Right forelimb (tissue), 1 donor: ENCODE measurements at regions not wholly inside any gene's neighbourhood (a gene's known extent, or its start where the extent isn't known, plus 50 kb on each side); places are given as distances from the start of the nearest gene placed in this dataset.
A peak's percentile ranks its signal among the peaks of the same experiment; 100 is the strongest.

ENCODE experiments used
- DNase-seq: peaks from one replicate; pipeline ENCODE4 v3.0.0-alpha.2; 2018

- no peak for DNase-seq
Observed at GRCh38 chr13:34772206-34772605, 169.9 kb upstream of the NBEA start.

DNA sequence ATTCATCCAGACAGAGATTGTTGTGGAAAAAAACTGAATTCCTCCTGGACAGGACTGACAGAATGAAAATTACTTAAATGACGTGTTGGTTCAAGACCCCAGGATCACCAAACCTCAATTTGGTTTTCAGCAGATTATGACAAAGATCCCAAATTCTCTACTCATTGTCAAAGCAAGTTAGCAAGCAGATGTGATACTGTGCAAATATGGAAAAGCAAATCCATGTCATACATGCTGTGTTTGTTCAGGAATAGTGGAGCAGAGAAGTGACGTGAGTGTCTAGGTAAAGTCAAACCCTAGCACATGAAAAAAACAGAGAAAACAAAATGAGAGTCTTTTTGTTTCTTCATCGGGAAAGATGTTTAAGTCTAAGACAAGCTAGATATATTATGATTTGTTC lies 169.2 kb upstream of the NBEA start:
- DNase-seq: no peak

- no peak for DNase-seq
Observed at GRCh38 chr13:34776390-34776981, 165.6 kb upstream of the NBEA start.

DNA sequence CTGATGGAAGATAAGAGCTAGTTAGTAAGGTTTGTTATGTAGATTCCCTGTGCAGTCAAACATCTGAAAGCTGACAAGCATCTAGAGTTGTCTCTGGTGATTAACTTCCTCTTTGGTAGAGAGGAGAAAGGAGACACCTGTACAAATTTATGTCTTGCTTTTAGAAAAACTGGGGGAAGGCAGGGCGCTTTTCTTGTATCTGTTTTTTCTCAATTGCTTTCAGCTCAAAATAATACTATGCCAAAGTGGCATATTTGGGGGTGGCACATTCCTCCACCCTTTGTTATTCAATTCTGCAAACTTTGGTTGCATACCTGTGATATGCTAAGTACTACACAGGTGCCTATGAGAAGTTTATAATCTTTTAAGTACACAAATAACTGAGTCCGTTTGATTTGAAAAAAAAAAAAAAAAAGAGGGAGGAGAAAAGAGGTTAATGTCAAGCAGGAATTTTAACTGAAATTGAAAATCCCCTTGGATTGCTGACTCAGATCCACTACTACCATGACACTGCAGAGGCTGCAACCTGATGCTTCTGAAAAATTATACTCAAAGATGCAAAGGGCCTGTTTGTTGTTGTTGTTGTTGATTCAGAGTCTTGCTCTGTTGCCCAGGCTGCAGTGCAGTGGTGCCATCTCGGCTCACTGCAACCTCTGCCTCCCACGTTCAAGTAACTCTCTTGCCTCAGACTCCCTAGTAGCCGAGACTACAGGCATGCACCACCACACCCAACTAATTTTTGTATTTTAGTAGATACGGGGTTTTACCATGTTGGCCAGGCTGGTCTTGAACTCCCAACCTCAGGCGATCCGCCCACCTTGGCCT lies 164.8 kb upstream of the NBEA start:
- no peak for DNase-seq

DNA sequence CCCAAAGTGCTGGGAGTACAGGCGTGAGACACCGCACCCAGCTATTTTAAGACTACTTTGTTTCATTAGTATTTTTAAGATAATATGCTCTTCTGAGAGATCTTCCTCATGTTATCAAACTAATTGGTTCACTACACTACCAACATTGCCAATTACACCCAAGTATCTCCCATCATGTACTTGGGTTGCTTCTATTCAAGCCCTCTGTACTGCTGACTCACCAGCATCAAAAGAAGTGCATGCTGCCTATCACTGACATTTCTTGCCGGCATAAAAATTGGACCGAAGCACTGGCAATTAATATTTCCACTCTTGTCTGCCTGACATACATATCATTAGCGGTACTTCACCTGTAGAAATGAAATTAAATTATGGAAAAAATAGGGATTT lies 164.2 kb upstream of the NBEA start:
- no peak for DNase-seq

DNA sequence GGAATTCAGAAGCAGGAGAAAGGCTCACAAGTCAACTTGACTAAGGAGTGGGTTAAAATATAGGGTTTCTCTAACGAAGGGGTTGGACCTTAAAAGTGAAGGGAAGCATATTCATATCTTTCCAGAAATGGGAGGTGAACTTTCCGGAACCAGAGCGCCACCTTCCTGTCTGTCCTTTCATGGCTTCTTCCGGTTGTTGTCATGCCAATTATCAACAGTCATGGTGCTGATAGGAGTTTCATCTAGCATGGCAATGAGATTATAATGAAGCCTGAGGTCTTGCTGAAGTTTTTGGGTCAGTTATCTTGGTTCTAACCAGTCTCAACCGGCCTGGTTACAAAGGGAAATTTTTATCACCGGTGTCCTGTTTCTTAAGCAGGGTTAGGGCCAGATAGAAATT lies 162.9 kb upstream of the NBEA start:
- DNase-seq: no peak

DNA sequence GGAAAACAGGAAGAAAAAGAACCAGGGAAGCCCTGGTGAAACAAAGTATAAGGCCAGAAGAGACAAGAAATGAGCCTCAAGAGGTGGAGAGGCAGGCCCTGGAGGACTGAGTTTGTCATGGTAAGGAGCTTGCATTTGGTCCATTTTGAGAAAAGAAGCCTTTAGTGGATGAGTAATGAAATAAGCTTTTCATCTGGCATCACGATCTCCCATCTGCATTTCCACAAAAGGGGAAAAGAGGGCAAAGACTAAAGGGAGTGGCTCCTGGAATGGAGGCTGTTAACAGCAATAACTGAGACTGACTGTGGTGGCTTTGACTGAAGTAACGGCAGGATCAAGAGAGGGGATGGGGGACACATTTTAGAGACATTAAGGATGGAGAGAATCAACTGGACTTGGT lies 148.8 kb upstream of the NBEA start:
- no peak for DNase-seq

- DNase-seq: no peak
Observed at GRCh38 chr13:34803756-34804155, 138.3 kb upstream of the NBEA start.

- DNase-seq: no peak
Observed at GRCh38 chr13:34805347-34805746, 136.7 kb upstream of the NBEA start.

DNA sequence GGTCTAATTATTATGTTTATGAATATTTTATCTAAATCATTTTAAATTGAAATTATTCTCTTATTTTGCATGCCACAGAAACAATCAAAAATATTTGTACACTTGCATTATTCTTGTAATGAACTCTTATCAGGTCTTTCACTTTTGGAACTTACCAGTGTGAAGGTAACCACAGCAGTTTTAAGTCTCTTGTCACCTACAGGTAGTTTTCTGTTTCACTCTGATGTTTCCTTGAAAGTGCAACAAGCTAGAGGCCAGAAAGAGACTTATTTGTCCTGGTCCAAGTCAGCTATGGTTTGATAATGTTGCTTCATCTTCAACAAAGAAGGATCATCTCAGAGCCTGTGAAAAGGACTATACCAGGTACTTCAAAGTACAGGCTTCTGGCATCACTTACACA lies 133.4 kb upstream of the NBEA start:
- DNase-seq: no peak

- no peak for DNase-seq
Observed at GRCh38 chr13:34810996-34811395, 131.1 kb upstream of the NBEA start.

- no peak for DNase-seq
Observed at GRCh38 chr13:34815526-34815925, 126.5 kb upstream of the NBEA start.

- peak; percentile 38 for DNase-seq
Observed at GRCh38 chr13:34816245-34816884, 125.7 kb upstream of the NBEA start.

DNA sequence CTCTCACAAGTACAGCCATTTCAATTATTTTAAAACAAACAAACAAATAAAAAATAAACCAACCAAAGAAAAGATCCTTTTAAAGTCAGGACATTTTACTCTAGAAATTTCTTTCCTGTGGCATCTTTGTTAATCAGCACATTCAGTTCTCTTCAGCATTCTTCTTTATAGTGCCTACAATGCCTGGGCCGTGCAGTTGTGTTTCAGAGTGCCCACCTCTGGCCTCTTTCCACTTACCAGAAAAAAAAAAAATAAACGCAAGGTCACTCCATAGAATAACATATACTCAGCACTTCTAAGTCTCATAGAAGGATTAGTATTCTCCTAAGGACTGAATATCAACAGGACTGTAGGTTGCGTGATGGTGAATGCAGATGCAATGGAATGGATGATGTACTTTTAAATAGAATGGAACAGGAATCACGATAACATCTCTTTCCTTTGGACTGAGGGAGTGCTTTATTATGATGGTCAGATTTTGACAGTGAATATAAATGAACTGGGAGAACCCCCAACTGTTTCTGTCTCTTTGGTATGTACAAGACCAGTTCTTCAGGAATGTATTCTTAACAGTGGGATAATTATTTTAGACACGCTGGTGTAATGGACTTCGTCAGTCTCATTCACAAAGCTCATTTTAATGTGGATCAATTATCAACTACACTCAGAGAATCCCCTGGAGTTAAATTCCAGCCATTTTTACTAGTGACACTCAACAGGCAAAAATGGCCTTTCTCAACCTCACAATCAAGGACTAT lies 125.0 kb upstream of the NBEA start:
- no peak for DNase-seq

DNA sequence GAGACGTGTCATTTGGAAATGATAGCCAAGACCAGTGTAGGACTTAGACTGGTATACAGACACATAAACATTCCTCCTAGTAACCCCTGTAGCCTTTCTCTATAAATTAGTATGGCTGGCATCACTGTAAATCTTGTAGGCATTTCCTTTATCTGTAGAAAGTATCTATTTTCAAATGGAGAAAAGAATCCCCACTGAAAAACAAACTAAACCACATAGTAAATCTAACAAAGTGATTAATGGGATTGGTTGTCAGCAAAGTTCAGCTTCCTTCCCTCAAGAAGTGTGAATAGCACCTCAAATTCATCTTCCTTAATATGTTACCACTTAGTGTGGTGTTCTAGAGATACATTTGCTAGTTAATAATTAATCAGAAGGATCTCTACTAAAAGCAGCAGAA lies 119.4 kb upstream of the NBEA start:
- DNase-seq: no peak

GRCh38 chr13:34826432-34826831 lies 115.6 kb upstream of the NBEA start:
- no peak for DNase-seq

DNA sequence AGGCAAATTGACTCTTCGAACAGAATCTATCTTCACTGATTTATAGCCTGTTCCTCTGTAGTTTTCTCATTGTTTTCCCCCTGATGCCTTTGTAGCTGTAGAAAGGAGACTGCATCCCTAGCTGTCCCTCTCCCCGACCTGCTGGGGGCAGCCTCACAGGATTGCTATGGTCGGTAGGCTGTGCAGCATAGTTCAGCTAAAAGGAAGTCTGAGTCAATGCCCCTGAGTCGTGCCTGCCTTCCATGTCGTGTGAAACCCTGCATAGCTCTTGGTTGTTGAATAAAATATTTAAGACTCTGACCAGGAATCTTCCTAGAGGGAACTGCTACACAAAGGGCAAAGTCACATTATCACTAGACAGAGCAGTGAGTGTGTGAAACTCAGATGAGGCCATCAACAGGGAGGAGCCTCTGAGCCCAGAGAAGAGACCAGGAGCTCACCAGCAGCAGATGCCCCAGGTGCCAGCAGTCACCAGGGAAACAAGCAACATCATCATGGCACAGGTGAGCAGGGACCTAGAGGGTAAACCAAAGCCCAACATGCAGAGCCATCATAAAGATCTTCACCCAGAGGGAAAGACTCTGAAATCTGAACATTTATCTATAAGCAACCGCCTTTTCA lies 108.4 kb upstream of the NBEA start:
- DNase-seq: no peak

GRCh38 chr13:34842466-34842865 lies 99.6 kb upstream of the NBEA start:
- DNase-seq: no peak

GRCh38 chr13:34847766-34848165 lies 94.3 kb upstream of the NBEA start:
- no peak for DNase-seq

DNA sequence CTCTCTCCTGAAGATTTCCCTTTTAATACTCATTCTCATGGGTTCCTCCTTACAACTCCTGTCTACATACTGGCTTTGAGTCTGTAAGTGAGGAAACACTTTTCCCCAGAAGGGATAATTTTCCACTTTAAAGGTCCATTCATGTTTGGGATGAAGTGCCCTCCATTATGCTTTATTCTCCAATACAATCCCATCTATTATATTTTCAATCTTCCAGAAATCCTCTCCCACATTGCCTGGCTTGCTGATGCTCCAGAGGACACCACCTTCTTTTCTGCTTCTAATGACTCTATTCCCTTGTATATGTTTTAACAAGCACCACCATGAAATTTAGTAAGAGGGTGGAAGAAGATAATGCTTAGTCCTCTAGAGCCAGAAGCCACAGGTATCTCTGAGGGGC lies 92.7 kb upstream of the NBEA start:
- no peak for DNase-seq

GRCh38 chr13:34853161-34853560 lies 88.9 kb upstream of the NBEA start:
- DNase-seq: no peak

DNA sequence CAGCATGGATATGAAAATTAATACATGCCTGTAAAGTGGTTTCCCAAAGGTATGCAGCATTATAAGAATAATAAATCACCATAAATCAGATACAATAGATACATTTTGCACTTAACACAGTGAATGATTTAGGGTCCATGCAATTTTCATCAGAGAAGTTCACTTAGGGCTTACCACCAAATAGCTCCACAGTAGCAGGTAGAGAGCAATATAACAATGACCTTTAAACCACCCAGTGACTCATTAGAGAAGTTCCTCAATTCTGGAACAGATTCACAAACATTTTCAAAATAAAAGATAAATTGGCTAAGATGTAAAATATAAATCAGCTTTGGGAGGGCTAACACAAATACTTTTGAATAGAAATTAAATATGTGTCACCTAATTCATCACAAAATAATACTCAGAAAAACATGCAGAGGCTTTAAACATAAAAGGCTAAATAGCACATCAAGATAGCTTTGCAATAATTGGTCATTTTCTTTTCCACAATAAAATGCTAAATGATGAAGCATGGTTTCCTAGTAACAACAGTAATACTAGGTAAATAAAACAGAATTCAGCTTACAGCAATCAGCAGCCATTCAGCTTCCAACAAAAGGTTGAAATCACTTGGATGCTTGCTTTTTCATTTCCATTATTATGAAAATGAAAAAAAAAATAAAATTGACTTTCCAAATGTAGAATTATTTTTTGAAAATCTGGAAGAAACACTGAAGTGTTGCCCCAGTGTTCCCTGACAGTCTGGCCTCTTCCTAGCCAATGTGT lies 84.3 kb upstream of the NBEA start:
- no peak for DNase-seq
